ENCODE measurements at regions not wholly inside any gene's neighbourhood (a gene's known extent, or its start where the extent isn't known, plus 50 kb on each side); places are given as distances from the start of the nearest gene placed in this dataset.

DNA sequence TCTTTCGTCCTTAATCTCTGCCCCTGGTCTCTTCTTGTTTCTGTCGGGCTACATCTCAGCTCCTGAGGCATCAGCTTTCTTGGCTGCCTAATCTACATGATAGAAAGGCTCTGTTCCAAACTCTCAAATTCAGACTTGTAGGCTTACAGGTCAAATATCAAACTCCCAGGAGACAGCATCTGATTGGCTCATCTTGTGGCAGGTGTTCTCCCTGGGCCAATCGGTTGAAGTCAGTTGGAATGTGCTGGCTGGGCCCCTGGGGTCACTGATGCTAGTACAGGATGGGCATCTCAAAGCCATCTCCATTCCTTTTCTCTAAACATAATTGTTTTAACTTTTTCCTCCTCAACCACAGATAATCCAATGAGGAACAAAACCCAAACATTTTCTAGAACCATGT lies 198.7 kb downstream of the CNTN3 start:
- H3K4me3 ChIP-seq (ENCODE audit: low read length) = no peak overlapping the region
- no peak for DNase-seq (ENCODE audit: low read depth)
- TF ChIP-seq, protein P1, sequence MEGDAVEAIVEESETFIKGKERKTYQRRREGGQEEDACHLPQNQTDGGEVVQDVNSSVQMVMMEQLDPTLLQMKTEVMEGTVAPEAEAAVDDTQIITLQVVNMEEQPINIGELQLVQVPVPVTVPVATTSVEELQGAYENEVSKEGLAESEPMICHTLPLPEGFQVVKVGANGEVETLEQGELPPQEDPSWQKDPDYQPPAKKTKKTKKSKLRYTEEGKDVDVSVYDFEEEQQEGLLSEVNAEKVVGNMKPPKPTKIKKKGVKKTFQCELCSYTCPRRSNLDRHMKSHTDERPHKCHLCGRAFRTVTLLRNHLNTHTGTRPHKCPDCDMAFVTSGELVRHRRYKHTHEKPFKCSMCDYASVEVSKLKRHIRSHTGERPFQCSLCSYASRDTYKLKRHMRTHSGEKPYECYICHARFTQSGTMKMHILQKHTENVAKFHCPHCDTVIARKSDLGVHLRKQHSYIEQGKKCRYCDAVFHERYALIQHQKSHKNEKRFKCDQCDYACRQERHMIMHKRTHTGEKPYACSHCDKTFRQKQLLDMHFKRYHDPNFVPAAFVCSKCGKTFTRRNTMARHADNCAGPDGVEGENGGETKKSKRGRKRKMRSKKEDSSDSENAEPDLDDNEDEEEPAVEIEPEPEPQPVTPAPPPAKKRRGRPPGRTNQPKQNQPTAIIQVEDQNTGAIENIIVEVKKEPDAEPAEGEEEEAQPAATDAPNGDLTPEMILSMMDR (IDR thresholded peaks at IDR 0.05; ENCODE audit: insufficient read depth, low read depth, low read length, missing control alignments) = no peak

DNA sequence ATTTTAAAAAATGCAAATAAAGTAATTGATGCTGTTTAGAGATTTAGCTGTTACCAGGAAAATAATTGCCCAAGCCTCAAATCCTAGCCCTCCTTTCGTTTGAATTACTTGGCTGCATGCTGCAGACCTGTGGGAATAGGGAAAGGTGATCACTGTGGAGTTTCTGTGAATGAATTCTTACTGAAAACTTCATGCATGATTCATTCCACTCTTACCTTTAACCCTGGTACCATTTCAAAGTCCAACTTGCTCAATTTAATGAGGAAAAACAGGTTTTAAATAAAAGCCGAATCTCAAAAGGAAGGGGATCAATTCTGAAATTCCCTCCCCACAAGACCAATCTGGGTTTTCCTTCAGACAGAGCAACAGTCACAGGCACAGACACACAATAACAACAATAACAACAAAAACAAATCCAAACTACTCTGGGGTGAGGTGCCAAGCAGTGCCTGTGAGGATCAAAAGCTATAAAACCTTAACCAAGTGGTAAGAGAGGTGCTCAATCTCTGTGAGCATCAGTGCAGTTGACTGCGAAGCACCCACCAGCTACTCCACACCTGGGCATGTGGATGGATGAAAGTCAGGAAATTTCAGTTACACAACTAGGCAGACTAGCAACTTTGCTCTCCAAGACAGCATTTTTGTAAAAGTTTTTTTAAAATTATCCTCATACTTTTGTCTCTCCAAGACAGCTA lies 200.8 kb downstream of the CNTN3 start:
- DNase-seq (ENCODE audit: low read depth) = no peak
- TF ChIP-seq, protein P1 (IDR thresholded peaks at IDR 0.05; ENCODE audit: insufficient read depth, low read depth, low read length, missing control alignments) = no peak
- H3K4me3 ChIP-seq (ENCODE audit: low read length) = no peak overlapping the region

DNA sequence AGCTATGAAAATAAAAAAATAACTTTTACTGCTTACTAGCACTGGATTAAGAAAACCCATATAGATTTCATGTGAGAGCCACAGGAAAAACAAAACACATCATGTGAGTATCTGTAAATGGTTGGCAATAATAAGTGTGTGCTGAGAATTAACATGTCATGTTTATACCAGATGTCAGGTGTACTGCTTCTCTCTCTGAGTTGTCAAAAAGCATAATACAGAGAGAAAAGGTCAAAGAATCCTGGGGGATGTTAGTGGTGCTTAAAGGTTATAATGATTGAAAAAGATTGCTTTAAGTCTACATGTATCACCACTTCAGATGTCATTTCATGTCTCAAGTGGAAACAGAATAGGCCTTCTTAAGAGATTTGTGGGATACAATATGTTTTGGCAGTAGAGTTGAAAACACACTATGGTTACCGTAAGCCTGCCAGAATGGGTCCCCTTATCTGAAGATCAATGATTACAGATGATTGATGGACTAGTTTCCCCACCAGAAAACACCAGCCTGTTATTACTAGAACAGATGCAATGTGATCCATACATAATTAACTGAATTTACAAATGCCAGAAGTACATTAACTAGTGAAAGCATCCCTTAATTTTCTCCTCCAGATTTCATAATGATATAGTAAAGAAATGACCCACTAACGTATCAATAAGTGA lies 204.1 kb downstream of the CNTN3 start:
- DNase-seq (ENCODE audit: low read depth) = no peak
- TF ChIP-seq, protein P1 (IDR thresholded peaks at IDR 0.05; ENCODE audit: insufficient read depth, low read depth, low read length, missing control alignments) = no peak

GRCh38 chr3:74409066-74409465 lies 205.4 kb downstream of the CNTN3 start:
- peak; percentile 17 for DNase-seq (ENCODE audit: low read depth)
- H3K4me3 ChIP-seq (ENCODE audit: low read length) = no peak overlapping the region
- TF ChIP-seq, protein P1 (IDR thresholded peaks at IDR 0.05; ENCODE audit: insufficient read depth, low read depth, low read length, missing control alignments) = no peak

More for the DNA sequence above, 204.1 kb downstream of the CNTN3 start:
- no peak overlapping the region for H3K4me3 ChIP-seq (ENCODE audit: low read length)

GRCh38 chr3:74403307-74403706 lies 211.2 kb downstream of the CNTN3 start:
- DNase-seq (ENCODE audit: low read depth) = no peak
- TF ChIP-seq, protein P1 (IDR thresholded peaks at IDR 0.05; ENCODE audit: insufficient read depth, low read depth, low read length, missing control alignments) = no peak
- no peak overlapping the region for H3K4me3 ChIP-seq (ENCODE audit: low read length)

GRCh38 chr3:74402821-74403220 lies 211.6 kb downstream of the CNTN3 start:
- TF ChIP-seq, protein P1 (IDR thresholded peaks at IDR 0.05; ENCODE audit: insufficient read depth, low read depth, low read length, missing control alignments) = no peak
- H3K4me3 ChIP-seq (ENCODE audit: low read length) = no peak overlapping the region
- DNase-seq (ENCODE audit: low read depth) = no peak
